ENCODE measurements at regions not wholly inside any gene's neighbourhood (a gene's known extent, or its start where the extent isn't known, plus 50 kb on each side); places are given as distances from the start of the nearest gene placed in this dataset.

DNA sequence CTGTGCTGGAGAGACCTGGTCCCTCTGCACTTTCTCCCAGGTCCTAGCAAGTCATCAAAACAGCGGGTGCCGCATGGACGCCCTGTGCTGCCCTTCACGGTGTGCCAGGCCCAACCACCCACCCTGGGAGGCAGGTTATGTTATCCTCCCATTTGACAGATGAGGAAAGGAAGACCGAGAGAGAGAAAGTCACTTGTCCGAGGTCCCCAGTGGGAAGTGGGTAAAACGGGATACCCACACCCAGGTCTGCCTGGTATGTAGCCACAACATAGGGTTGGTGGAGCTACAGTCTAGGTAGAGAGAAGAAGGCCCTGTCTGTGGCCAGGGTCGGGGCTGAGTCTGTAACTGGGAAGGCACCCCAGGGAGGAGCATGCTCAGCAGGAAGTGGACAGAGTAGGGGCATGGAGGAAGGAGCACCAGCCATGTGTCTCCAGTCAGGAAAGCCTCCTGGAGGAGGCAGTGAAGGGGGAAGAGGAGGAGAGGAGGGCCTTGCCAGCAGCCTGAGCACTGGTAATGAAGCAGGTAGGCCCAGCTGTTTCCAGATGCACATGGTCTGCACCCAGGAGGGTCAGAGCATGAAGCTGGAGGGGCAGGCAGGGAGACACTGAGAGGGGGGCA lies 98.4 kb downstream of the ZFP36L2 start:
- DNase-seq (ENCODE audit: low spot score), result no peak

DNA sequence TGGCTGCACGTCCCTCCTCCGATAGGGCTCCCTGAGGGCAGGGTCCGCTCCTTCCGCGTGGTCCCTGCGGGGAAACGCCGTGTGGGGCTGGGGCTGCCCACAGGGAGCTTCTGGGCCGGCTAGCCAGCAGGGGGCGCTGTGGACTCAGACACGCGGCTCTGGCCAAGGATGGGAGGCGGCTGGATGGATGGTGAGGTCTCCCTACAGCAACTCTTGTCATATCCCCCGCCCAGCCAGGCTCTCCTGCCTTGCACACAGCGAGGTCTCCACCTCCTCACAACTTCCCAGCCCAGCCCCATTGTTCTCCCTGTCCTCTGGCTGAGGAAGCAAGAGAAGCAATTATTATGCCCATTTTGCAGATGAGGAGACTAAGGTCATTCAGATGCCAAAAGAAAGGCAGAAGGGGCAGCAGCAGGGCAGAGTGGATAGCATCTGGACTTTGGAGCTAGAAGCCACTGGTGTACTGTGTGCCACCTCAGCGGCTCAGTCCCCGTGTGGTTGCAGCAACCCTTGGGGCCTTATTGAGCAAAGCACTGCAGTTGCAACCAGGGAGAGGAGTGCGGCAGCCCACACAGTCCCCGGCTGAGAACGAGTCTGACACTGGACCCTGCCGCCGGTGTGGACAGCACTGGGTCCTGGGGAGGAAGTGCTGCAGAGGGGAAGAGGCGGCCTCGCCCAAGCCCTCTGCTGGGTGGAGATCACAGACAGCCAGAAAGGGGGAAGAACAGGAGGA lies 99.0 kb downstream of the ZFP36L2 start:
- DNase-seq (ENCODE audit: low spot score), result peak; percentile 91

DNA sequence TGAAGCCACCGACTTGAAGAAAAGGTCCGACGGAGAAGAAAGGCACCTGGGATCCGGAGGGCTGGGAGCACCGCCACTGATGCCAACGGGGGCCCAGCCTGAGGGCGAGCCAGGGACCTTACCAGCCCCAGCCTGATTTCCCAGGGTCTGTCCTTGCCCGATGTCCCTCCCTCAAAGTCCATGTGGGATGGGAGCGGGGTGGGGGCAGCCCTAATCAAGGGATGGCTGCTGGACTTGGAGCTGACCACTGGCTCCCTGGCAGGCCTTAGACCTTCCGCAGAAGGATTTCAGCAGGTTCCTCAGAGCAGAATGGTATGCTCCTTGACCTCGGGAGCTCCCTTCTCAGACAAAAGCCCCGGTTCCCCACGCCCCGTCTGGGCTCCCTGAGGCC lies 99.6 kb downstream of the ZFP36L2 start:
- DNase-seq (ENCODE audit: low spot score), result no peak

DNA sequence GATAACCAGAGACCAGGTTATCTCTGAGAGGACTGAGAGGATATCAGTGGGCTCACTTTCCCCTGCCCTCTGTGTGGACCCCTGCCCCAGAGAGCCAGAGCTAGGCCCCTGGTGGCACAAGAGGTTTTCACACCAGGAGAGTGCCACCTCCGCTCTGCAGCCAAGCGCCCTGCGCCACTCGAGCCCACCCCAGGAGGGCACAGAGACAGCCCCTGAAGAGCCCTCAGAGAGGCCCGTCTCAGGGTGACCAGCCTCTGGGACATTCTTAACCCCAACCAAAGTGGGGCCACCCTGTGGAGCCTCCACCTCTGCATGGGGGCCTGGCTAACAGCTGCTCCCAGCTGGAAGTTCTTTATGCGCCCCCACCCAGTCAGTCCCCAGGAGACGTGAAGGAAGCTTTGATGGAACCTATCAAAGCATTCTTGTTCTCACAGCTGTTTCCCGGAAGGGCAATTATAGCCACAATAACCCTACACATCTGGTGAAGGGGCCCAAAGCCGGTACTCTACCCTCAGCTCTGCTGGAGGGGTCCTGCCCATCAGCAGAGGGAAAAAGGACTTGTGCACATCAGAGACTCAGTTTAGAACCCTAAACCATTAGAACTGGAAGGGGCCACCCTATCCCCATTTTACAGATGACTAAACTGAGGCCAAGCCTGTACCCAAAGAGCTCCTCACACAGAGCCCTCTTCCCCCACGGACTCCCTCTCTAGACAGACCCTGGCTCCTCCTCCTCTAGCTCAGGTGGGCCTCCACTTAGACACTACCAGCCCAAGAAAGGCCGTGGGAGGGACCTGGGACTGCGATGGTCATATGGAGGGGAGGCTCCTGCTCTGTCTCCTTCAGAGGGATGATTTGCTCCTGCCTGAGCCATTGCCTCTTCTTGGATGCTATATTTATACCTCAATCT lies 101.1 kb downstream of the ZFP36L2 start:
- DNase-seq (ENCODE audit: low spot score), result no peak

DNA sequence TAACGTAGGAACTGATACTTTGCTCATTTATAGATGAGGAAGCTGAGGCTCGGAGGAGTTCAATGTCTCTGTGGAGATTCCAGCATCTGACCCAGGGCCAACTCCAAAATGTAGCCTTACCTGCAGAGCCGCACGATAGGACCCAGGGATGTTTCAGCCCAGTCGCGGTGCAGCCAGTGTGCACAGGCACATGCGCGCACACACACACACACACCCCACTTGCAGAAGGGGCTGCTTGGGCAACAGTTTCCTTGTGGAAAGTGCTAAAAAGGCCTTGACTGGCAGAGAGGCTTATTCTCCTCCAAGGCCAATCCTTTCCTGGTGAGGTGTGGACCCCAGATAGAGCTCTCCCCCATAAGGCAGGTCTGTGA lies 101.7 kb downstream of the ZFP36L2 start:
- DNase-seq (ENCODE audit: low spot score), result no peak

DNA sequence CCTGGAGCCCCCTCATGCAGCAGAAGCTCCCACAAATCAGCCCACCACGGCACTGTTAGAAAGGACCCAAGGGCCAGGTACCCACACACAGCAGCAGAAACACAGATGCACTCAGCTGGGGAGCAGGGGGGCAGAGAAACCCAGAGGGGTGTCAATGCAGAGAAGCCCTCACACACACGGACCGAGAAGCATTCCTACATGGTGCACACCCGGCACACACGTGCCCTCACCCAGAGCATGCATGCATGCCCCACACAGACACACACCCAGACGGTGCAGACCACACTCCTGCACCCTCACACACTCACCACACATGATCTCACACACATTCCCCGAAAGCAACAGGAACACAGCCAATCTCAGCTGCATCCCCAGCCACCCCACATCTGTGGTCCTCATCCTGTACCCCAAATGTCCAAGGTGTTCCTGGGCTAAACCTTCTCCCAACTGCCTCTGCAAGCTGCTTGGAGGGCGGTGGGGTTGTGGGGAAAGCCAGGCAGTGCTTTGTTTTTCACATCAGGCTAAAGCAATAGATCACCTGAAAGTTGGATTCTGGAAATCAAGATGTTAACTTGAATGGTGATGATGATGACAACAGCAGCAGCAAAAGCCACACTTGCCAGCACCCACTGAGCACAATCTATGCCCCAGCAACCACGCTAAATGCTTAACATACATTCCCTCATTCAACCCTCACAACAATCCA lies 102.3 kb downstream of the ZFP36L2 start:
- DNase-seq (ENCODE audit: low spot score), result no peak

DNA sequence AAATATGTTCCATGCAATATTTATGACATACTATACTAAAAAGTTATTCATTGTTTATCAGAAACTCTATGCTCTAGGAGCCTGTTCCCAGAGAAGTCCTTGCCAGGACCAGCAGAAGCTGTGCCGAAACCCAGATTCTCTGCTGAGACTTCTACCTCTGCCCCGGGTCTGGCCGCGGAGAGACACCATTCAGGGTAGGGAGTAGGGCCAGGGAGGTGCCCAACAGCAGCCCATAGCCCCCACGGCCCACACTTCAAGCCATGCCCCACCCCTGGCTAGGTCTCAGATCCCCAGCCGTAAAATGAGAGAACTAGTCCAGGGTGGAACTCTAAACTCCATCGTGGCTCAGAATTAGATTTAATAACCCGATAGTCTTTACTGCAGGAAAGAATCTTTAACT lies 102.9 kb downstream of the ZFP36L2 start:
- no peak for DNase-seq (ENCODE audit: low spot score)

DNA sequence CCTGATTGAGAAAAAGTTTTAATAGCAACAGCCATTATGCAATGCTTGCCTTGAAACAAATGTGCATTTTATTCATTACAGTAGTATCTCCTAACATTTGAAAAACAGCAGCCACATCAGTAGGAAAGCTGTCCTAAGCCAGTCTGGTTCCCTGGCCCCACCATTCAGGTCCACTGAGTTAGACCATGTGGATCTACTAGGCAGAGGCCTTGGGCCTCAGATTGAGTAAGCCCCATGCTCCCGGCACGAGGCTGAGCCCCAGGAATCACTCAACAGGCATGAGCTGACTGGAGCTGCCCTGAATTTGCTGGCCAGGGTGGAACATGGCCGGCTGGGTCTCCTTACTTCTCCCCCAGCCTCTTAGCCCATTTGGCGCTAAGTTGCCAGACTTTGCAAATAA lies 103.4 kb downstream of the ZFP36L2 start:
- DNase-seq (ENCODE audit: low spot score), result no peak

DNA sequence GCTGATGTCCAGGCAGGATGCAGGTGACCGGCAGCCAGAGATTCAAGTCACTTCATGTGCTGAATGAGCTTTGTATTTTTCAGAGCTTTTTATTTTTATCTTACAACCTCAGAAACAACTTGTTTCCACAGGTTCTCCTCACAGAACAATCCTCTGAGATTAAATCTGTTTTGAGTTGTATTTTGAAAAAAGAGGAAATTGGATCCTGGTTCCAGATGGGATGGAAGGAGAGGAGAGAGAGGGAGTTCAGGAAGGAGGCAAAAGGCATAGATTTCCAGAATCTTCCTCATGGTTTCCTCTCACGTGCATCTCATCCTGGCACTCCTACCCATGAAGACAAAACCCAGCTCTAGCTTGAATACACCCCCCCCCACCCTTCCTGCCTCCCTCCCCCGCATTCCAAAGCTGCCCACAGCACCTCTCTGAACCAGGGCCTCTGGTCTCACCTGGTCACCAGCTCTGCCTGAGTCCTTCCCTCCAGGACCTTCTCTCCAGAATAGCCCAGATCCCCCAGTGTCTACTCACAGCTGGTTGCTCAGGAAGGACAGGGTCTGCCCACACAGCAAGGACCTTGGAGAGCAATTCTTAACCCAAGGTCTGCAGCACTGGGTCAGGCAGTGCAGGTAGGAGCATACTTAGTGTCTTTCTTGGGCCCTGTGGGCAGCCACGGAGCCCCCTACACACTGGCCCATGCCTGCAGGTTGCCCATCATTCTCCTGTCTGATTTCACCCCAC lies 104.7 kb downstream of the ZFP36L2 start:
- DNase-seq (ENCODE audit: low spot score), result no peak

DNA sequence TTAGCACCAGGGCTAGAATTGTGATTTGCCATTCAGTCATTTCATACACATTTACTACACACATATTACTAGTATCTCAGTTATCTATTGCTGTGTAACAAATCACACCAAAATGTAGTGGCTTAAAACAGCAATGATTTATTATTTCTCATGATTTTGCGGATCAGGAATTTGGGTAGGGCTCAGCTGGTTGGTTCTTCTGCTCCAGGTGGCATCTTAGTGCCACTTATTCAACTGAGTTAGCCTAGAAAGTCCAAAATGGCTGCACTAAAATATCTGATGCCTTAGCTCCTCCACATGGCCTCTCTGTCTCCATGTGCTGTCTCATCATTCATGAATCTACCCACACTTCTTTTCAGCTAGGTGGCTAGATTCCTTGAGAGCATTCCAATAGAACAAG lies 107.1 kb downstream of the ZFP36L2 start:
- no peak for DNase-seq (ENCODE audit: low spot score)

DNA sequence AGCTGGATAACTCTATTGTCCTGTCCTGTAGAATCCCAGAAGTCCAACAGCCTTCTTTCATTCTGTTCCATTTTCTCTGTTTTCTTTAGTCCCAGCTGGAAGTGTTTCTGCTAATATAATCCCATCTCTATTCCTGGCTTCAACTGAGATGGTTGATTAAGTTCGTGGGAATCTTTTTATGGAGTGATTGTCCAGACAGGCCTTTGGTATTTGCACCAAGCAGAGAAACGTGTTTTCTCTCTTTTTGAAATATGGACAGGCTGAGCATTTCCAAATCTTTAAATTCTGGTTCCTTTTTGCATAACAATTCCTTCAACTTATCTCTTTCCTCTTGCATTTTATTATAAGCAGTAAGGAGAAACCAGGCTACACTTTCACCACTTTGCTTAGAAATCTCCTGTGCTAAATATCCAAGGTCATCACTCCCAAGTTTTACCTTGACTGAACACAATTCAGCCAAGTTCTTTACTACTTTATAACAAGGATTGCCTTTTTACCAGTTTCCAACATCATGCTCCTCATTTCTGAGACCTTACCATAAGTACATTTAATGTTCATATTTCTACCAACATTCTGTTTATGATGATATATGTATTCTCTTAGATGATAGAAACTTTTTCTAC lies 108.8 kb downstream of the ZFP36L2 start:
- no peak for DNase-seq (ENCODE audit: low spot score)

DNA sequence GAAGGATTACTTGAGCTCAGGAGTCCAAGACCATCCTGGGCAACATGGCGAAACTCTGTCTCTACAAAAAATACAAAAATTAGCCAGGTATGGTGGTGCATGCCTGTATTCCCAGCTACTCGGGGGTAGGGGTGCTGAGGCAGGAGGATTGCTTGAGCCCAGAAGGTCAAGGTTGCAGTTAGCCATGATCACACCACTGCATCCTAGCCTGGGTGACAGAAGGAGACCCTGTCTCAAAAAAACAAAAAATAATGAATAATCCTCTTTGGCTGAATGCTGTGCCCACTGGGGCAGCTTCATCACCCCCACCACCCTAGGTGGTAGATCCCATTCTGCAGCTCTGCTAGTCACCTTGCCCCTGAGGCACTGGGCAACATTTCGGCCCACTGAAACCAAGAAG lies 109.4 kb downstream of the ZFP36L2 start:
- no peak for DNase-seq (ENCODE audit: low spot score)

DNA sequence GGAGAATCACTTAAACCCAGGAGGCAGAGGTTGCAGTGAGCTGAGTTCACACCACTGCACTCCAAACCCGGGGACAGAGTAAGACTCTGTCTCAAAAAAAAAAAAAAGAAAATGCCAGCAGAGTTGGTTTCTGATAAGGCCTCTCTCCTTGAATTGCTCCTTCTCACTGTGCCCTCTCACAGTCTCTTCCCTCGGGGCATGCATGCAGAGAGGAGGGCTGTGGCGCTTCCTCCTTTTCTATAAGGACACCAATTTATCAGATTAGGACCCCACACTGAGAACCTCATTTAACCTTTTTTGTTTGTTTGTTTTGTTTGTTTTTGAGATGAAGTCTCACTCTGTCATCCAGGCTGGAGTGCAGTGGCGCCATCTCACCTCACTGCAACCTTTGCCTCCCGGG lies 110.5 kb downstream of the ZFP36L2 start:
- DNase-seq (ENCODE audit: low spot score), result no peak

DNA sequence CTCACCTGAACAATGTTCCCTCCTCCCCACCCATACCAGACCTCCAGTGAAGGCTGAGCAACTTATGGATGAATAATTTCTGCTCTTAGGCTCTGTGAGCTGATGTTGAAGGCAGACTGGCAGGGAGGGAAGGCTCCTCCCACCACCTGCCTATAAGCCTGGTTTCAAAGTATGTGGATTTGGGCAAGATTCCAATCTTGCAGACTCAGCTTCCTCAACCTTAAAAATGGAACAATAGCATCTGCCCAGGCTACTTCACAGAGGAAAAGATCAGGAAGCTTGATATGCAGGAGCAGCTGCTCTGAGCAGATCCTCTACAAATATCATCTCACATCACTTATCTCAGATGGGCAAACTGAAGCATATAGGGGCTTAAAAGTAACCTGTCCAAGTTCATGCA lies 112.2 kb downstream of the ZFP36L2 start:
- DNase-seq (ENCODE audit: low spot score), result no peak

DNA sequence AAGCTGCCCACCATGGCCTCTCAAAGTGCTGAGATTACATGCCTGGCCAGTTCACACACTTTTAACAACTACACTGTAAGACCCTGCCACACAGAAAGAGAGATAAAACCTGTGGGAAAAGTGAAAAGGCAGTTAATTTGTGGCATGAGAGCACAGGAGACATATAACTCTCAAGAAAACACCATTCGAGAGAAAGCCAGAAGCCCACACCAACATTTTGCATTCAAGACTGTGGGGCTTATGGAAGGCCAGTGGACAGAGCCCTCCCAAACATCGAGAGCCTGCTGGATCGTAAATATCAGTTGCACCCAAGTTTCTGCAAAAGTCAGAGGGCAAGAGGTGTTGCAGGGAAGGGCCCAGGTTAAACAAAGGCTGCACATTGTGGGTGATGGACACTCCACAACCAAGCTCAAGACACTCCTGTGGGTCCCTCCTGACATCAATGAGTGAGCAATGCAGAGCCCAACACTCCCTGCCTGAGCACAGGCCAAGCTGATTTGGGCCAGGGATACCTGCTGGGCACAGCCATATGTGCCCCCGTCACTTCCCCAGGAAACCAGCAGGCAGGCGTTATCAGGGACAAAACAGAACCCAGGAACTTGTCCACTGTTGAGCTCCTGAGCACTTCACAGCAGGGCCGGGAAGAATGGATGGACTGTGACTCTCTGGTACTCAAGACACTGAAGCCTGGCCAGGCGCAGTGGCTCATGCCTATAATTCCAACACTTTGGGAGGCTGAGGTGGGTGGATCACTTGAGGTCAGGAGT lies 114.4 kb downstream of the ZFP36L2 start:
- DNase-seq (ENCODE audit: low spot score), result no peak

DNA sequence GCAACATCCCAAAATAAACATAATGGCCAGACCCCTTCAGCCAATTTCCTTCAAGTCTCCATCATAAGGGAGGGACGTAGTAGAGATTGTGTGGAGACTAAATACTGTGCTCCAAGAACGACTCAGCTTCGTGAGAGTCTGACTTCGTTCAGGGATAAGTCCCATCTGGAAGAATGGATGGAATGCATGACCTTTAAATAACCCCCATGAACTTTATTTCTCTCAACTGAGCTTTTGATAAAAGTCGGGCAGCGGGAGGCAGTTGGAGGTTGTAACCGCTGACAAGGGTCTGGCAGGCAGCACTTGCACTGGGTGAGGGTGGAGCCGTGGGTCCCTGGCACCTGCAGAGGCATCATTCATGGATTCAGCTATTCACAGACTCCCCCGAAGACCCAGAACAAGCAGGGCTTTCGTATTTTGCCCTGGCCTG lies 115.9 kb downstream of the ZFP36L2 start:
- no peak for DNase-seq (ENCODE audit: low spot score)

DNA sequence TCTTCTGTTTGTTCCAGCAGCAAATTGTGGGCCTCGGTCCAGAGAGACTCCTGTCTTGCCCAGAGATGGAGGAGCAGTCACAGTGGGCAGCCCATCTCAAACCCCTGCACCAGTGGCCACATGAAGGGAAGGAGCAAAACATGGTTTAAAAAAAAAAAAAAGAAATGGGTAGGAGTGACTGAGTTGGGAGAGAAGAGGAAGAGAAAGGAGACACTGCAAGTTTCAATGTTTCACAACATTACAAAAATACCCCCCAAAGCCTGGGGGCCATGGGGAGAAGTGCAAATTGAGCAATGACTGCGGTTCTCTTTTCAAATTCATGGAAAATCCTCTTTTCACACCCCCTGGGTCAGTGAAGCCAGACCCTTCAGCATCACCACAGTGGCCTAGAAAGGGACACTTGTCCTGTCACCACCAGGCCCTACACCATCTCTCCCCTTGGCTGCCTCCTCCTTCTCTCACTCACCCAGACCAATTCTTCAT lies 117.1 kb downstream of the ZFP36L2 start:
- no peak for DNase-seq (ENCODE audit: low spot score)

DNA sequence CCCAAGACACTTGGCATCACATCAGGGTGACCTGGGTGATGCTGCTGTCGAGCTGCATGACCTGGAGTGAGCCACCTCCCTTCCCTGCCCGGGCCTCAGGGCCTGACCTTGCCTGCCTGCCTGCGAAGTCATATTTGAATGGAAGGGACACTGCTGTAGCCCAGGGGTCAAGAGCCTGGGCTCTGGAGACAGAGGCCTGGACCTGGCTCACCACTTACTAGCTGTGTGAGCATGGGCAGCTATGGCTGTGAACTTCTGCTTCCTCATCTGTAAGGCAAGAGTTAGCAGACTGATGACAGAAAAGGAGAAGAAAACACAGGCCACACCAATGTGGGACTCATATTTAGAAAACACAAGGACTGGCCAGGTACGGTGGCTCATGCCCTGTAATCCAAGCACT lies 118.7 kb downstream of the ZFP36L2 start:
- DNase-seq (ENCODE audit: low spot score), result no peak

DNA sequence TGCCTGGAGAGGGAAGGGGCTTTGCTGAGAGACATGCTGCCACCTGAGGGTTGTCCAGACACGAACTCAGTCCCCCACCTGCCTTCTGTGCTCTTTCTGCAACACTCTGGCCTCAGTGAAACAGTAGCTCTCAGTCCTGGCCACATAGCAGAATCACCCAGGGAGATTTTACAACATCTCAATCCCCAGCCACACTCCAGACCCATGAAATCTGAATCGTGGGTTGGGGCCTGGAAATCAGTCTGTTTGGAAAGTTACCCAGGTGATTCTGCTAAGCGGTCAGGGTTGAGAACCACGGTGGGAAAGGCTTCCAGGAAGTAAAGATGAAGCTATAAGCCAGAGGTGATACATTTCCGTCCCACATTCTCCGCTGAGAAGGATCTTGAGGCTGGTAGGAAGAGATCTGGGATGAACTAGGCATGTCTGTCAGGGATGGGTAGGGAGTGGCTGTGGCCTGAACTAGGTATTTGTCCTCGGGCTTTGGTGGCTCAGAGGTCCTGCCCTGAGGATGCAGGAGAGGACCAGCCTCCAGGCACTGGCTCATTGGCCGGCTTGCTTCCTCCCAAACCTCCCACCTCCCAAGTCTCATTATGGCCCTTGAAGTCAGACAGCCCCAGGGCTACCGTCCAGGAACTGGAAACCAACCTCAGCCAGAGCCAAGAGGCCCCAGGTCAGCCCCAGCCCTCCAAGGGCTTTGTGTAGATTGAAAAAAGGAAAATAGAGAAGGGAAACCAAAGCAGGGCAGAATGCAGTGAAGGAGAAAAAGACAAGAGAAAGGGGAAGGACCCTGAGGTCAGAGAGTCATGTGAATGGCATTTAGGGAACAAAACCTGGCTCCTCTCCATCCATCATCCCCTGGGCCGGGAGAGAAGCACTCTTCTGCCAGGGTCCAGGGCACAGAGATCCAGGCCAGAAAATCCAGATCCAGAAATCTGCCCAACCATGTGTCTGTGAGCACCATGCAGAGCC lies 119.6 kb downstream of the ZFP36L2 start:
- DNase-seq (ENCODE audit: low spot score), result no peak
